Mucosa of stomach (tissue), 1 donor: ENCODE measurements at regions not wholly inside any gene's neighbourhood (a gene's known extent, or its start where the extent isn't known, plus 50 kb on each side); places are given as distances from the start of the nearest gene placed in this dataset.

Experiments
- H3K27me3 ChIP-seq: one replicate; pipeline ENCODE4 v1.7.0; 2013; ENCODE audit warnings: mild to moderate bottlenecking, low read length; ENCODE audit not compliant: control insufficient read depth, insufficient read depth
- H3K36me3 ChIP-seq: one replicate; pipeline ENCODE4 v1.7.0; 2013; ENCODE audit warnings: low read length; ENCODE audit not compliant: control insufficient read depth, insufficient read depth
- H3K4me1 ChIP-seq: one replicate; pipeline ENCODE4 v1.7.0; 2013; ENCODE audit warnings: mild to moderate bottlenecking, low read length; ENCODE audit not compliant: control insufficient read depth, insufficient read depth
- H3K4me3 ChIP-seq: one replicate; pipeline ENCODE4 v1.7.0; 2013; ENCODE audit warnings: low read length
- H3K9ac ChIP-seq: one replicate; pipeline ENCODE4 v1.7.0; 2013; ENCODE audit warnings: mild to moderate bottlenecking, low read length, moderate library complexity
- H3K9me3 ChIP-seq: one replicate; pipeline ENCODE4 v1.7.0; 2013; ENCODE audit warnings: mild to moderate bottlenecking, low read length, moderate library complexity; ENCODE audit not compliant: control insufficient read depth
- donor health status: Pancreatic carcinoma.

DNA sequence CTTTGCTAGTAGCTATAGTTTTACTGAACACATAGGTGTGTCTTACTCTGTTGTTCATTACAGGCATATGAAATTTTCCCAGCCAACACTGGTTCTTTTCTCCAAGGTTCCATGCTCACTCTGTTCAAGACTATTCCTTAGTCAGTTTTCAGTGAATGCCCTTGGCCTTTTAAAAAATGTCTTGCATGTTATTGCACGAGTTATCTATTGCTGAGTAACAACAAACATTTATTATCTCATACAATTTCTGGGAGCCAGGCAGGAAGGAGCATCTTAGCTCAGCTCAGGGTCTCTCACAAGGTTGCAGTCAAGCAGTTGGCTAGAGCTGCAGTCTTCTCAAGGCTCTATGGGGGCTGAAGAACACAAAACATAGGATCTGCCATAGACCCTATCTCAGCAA is 223.5 kb downstream of the BTG1 start:
- Histone ChIP-seq H3K9ac (no peak overlapping the region), H3K4me1 (peaks cover 14% of the 10 kb centered on the region), H3K36me3 (no peaks in the 10 kb centered on the region), H3K4me3 (no peak overlapping the region), H3K9me3 (no peaks in the 10 kb centered on the region), H3K27me3 (no peaks in the 10 kb centered on the region)

DNA sequence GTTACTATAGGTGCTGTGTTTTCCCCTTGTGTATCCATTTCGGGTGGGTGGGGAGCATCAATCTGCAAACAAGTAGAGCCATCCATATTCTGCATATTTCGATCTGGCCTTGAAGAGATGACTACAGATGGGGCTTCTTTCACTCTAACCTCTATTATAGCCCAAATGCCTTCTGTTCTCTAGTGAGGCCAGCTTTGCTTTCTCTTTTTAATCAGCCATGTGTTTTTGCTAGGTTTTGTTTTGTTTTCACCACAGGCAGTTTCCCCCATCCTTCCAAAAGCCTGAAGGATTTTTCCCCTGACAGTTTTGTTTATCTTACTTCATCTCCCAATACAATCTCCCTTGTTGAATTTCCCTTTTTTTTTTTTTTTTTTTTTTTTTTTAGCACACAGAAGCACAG is 224.1 kb downstream of the BTG1 start:
- no peak overlapping the region for H3K9ac ChIP-seq
- H3K4me3 ChIP-seq, result no peak overlapping the region
- no peaks in the 10 kb centered on the region for H3K27me3 ChIP-seq
- H3K9me3 ChIP-seq, result no peaks in the 10 kb centered on the region
- no peaks in the 10 kb centered on the region for H3K36me3 ChIP-seq
- peaks cover 14% of the 10 kb centered on the region for H3K4me1 ChIP-seq

DNA sequence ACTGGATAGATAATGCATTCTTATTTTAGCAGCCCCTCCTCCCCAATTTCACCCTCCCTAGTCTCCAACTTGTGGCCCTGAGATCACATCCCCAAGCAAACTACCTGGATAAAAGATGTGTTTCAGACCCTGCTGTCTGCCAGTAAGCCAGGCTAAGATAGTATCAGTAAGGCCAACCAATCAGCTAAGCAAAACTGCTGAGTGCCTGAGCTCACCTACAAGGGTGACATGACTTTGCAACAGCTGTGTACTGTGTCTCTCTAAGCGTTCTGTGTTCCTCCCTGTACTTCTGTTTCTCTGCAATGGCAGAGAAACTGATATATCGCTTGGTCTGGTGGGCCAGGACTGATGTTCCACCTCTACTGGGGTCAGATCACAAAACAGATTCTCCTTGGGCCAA is 224.9 kb downstream of the BTG1 start:
- Histone ChIP-seq H3K9ac (no peak overlapping the region), H3K36me3 (no peaks in the 10 kb centered on the region), H3K27me3 (no peaks in the 10 kb centered on the region), H3K9me3 (no peaks in the 10 kb centered on the region), H3K4me3 (no peak overlapping the region), H3K4me1 (peaks cover 14% of the 10 kb centered on the region)

DNA sequence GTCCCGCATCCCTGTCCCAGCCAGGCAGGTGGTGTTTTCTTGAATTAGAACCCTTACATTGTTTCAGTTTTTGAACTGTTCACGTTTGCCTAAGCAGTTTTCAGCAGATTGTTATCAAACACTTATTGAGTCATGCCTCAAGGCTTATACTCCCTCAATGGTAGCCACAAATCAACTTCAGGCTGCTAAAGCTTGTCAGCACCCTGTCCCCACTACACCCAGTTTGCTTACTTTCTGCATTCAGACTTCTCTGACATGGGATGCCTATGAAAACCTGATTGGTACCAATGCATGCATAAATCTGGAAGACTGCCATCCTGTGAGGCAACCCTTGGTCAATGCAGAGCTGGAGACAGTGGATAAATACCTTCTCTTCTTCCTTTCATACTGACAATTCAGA is 225.4 kb downstream of the BTG1 start:
- H3K4me1 ChIP-seq, result peaks cover 14% of the 10 kb centered on the region
- H3K4me3 ChIP-seq, result no peak overlapping the region
- H3K27me3 ChIP-seq, result no peaks in the 10 kb centered on the region
- no peaks in the 10 kb centered on the region for H3K9me3 ChIP-seq
- H3K36me3 ChIP-seq, result no peaks in the 10 kb centered on the region
- H3K9ac ChIP-seq, result no peak overlapping the region

DNA sequence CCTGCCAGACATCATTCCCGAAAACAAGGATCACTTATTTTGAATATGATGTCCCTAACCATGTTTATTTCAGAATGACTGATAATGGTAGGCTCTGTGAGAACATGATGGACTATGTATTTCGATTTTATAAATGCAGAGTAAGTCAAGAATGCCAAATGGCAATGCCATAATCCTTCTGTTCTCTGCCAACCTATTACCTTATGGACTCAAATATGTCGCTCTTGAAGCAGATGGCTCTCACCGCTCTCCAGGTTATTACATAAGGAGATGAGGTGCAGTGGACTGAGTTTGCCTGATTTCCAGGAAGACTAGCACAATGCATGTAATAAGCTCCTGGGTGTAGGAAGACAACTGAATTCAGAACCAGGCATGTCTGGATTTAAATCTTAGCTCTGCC is 227.2 kb downstream of the BTG1 start:
- Histone ChIP-seq H3K36me3 (no peaks in the 10 kb centered on the region), H3K9me3 (no peaks in the 10 kb centered on the region), H3K4me1 (peaks cover 10% of the 10 kb centered on the region), H3K4me3 (no peak overlapping the region), H3K9ac (no peak overlapping the region), H3K27me3 (no peaks in the 10 kb centered on the region)

DNA sequence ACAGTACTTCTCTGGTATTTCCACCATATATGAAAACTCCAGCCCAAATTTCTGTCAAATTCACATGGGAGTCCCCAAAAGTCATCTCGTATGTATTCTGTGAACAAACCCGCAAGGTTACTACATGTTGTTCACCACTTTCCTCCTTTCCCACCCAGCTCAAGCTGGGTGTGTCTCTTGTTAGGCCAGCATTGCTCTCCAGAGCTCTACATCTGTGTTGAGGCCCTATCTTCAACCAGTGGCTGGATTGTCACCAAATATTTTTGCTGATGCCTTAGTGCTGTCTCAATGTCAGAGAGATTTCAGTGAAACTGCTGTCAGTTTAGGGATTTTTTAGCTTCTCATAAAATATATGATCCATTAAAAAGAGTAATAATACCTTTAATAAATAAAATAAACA is 230.9 kb downstream of the BTG1 start:
- no peaks in the 10 kb centered on the region for H3K36me3 ChIP-seq
- H3K9ac ChIP-seq, result no peak overlapping the region
- no peaks in the 10 kb centered on the region for H3K4me1 ChIP-seq
- H3K27me3 ChIP-seq, result no peaks in the 10 kb centered on the region
- no peaks in the 10 kb centered on the region for H3K9me3 ChIP-seq
- H3K4me3 ChIP-seq, result no peak overlapping the region

DNA sequence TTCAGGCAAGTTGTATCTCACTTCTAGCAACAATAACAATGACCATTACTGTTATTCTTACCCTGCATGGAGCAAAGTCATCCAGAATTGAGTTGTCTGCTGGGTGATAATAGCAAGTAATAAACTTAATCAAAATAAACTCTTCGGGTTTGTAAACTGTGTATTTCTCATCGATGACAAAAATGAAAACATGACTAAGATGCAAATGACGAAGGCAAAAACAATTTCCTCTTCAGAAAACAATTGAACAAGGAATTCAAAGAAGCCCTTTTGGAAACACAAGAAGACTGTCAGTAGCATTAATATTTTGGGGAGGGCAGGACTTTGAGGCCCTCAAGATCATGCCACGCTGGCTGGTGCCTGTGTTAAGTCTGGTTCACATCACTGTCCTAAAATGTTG is 232.0 kb downstream of the BTG1 start:
- no peaks in the 10 kb centered on the region for H3K27me3 ChIP-seq
- H3K9ac ChIP-seq, result no peak overlapping the region
- no peaks in the 10 kb centered on the region for H3K4me1 ChIP-seq
- H3K9me3 ChIP-seq, result no peaks in the 10 kb centered on the region
- no peaks in the 10 kb centered on the region for H3K36me3 ChIP-seq
- H3K4me3 ChIP-seq, result no peak overlapping the region

DNA sequence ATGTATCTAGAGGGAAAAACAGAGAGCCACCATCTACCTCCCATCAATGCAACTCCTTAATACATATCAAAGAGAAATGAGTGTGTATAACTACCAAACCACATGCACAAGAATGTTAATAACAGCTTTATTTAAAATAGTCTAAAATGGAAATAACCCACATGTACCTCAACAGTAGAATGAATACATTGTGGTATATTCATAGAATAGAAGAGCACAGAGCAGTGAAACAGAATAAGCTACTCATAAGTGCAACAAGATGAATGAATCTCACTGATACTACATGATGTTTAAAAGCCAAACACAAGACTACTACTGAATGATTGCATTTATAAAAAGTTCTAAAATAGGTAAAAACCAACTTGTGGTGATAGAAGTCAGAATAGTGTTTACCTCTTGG is 232.5 kb downstream of the BTG1 start:
- H3K9me3 ChIP-seq, result no peaks in the 10 kb centered on the region
- H3K9ac ChIP-seq, result no peak overlapping the region
- no peaks in the 10 kb centered on the region for H3K27me3 ChIP-seq
- no peaks in the 10 kb centered on the region for H3K36me3 ChIP-seq
- H3K4me1 ChIP-seq, result no peaks in the 10 kb centered on the region
- H3K4me3 ChIP-seq, result no peak overlapping the region

DNA sequence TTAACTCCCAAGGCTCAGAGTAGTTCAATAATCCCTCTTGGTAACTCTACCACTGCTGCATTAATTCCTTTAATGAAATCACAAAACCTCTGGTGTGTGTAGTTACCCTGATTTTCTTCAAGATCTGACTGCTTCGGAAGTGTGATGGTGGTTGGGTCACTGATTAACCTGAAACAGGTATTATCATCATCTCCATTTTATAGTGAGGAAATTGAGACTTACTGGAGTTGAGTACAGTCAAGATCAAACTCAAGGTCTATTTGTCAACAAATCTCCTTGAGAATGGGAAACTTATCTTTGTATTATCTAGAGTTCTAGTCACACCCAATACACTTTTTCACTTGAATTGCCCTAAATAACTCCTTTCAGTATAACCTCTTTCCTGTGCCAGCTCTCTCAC is 233.5 kb downstream of the BTG1 start:
- H3K4me3 ChIP-seq, result no peak overlapping the region
- H3K9me3 ChIP-seq, result no peaks in the 10 kb centered on the region
- H3K4me1 ChIP-seq, result no peaks in the 10 kb centered on the region
- H3K36me3 ChIP-seq, result no peaks in the 10 kb centered on the region
- H3K9ac ChIP-seq, result no peak overlapping the region
- H3K27me3 ChIP-seq, result no peaks in the 10 kb centered on the region

DNA sequence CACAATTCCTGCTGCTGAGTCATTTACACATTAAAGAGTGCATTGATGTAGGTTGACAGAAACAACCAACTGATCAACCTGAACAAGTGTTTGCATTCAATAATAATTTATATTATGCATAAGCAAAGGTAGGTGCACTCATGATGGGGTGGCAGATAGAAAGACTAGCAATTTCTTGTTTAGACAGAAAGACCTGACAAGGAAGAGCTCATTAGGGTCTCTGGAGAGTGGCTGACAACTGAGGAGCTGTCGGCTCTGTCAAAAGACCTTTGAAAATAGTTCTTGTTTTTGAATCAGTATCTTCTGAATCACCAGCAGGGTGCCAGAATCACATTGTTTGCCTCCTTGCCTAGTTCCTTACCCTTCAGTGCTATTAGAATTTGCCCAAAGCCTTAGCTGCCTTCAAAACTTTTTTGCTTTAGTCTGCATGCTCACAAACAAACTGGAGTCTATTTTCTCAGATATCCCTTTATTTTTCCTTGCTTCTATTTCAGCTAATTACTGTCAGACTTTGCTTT is 234.7 kb downstream of the BTG1 start:
- no peaks in the 10 kb centered on the region for H3K27me3 ChIP-seq
- H3K4me1 ChIP-seq, result no peaks in the 10 kb centered on the region
- H3K4me3 ChIP-seq, result no peak overlapping the region
- H3K36me3 ChIP-seq, result no peaks in the 10 kb centered on the region
- H3K9ac ChIP-seq, result no peak overlapping the region
- H3K9me3 ChIP-seq, result no peaks in the 10 kb centered on the region

DNA sequence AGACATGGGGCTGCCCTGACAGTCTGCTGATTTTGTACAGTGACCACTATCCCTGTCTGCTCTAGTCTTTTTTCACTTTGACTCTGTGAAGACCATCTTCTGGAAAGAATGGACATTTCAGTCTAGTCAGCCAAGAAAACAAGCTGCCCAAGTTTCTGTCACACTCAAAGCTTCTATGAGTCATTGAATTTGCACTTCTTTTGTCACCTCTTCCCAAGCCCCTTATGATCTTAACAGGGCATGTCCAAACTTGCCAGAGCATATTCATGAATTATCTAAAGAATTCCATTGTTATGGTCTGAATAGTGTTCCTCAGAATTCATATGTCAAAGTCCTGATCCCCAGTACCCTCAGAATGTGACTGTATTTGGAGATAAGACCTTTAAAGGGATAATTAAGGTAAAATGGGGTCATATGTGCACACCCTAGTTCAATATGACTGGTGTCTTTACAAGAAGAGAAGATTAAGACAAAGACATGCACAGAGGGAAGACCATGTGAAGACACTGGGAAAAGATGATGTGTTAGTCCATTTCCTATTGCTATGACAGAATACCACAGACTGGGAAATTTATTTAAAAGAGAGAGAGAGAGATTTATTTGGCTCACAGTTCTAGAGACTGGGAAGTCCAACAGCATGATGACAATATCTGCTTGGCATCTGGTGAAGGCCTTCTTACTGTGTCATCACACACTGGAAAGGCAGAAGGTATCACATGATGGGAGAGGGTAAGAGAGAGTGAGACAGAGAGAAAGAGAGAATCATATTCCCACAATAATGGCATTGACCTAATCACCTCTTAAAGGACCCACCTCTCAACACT is 242.6 kb downstream of the BTG1 start:
- H3K4me1 ChIP-seq, result no peaks in the 10 kb centered on the region
- no peaks in the 10 kb centered on the region for H3K36me3 ChIP-seq
- H3K9me3 ChIP-seq, result no peaks in the 10 kb centered on the region
- no peak overlapping the region for H3K4me3 ChIP-seq
- H3K9ac ChIP-seq, result no peak overlapping the region
- no peaks in the 10 kb centered on the region for H3K27me3 ChIP-seq

DNA sequence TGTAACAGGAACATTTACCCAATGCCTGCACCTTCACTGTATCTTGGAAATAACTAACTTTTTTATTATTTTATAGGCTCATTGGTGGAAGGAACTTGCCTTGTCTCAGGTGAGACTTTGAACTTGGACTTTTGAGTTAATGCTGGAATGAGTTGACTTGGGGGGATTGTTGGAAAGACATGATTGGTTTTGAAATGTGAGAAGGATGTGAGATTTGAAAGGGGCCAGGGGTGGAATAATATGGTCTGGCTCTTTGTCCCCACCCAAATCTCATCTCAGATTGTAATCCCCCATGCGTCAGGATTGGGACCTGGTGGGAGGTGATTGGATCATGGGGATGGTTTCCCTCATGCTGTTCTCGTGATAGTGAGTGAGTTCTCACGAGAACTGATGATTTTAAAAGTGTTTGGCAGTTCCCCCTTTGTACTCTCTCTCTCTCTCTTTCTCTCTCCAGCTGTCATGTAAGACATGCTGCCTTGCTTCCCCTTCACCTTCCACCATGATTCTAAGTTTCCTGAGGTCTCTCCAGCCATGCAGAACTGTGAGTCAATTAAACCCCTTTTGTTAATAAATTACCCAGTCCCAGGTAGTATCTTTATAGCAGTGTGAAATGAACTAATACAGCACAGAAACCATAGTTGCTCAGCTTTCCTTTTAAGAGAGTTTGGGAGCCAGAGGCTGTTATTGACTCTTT is 244.1 kb downstream of the BTG1 start:
- no peaks in the 10 kb centered on the region for H3K36me3 ChIP-seq
- H3K9ac ChIP-seq, result no peak overlapping the region
- H3K4me3 ChIP-seq, result no peak overlapping the region
- no peaks in the 10 kb centered on the region for H3K9me3 ChIP-seq
- H3K4me1 ChIP-seq, result no peaks in the 10 kb centered on the region
- H3K27me3 ChIP-seq, result no peaks in the 10 kb centered on the region
